WERI-Rb-1 (cell line): ENCODE measurements at regions not wholly inside any gene's neighbourhood (a gene's known extent, or its start where the extent isn't known, plus 50 kb on each side); places are given as distances from the start of the nearest gene placed in this dataset.

ENCODE experiments used
- DNase-seq: peaks from one replicate; pipeline ENCODE4 v3.0.0-alpha.2; 2020
- H3K27ac ChIP-seq: fragments of 250-450 bp; sonication (Bioruptor Pico); 2 replicates; pipeline ENCODE4 v1.5.1; 2020; ENCODE audit warnings: mild to moderate bottlenecking, moderate library complexity
- H3K27me3 ChIP-seq: fragments of 250-450 bp; sonication (Bioruptor Pico); 2 replicates; pipeline ENCODE4 v1.5.1; 2021; ENCODE audit warnings: mild to moderate bottlenecking, low read depth, moderate library complexity; ENCODE audit not compliant: insufficient read depth, severe bottlenecking
- H3K36me3 ChIP-seq: fragments of 250-450 bp; sonication (Bioruptor Pico); 2 replicates; pipeline ENCODE4 v1.5.1; 2020; ENCODE audit warnings: mild to moderate bottlenecking, moderate library complexity
- H3K4me3 ChIP-seq: 2 replicates; pipeline ENCODE4 v1.5.1; 2011; ENCODE audit warnings: low read depth, mild to moderate bottlenecking, control low read depth, low read length
- H3K9me3 ChIP-seq: fragments of 250-450 bp; sonication (Bioruptor Pico); 2 replicates; pipeline ENCODE4 v1.5.1; 2021; ENCODE audit warnings: mild to moderate bottlenecking, moderate library complexity; ENCODE audit not compliant: severe bottlenecking
- CTCF ChIP-seq: IDR thresholded peaks from 2 replicates; pipeline ENCODE4 v1.5.1; 2011; ENCODE audit warnings: low read depth, mild to moderate bottlenecking, control low read depth, inconsistent platforms, low read length

GRCh38 chr10:6640433-6641040 lies 60.5 kb upstream of the PRKCQ start:
- no peak for TF ChIP-seq CTCF
- Histone ChIP-seq H3K4me3 (no peak overlapping the region), H3K27ac (no peak overlapping the region), H3K36me3 (no peaks in the 10 kb centered on the region), H3K9me3 (no peaks in the 10 kb centered on the region), H3K27me3 (no peaks in the 10 kb centered on the region)
- DNase-seq = no peak

GRCh38 chr10:6637053-6637452 lies 57.0 kb upstream of the PRKCQ start:
- no peak for TF ChIP-seq CTCF
- Histone ChIP-seq H3K4me3 (no peak overlapping the region), H3K27me3 (no peaks in the 10 kb centered on the region), H3K27ac (no peak overlapping the region), H3K9me3 (no peaks in the 10 kb centered on the region), H3K36me3 (no peaks in the 10 kb centered on the region)
- no peak for DNase-seq

GRCh38 chr10:6635784-6636183 lies 55.7 kb upstream of the PRKCQ start:
- Histone ChIP-seq H3K9me3 (no peaks in the 10 kb centered on the region), H3K27ac (no peak overlapping the region), H3K4me3 (no peak overlapping the region), H3K36me3 (no peaks in the 10 kb centered on the region), H3K27me3 (no peaks in the 10 kb centered on the region)
- DNase-seq = no peak
- no peak for TF ChIP-seq CTCF
